ENCODE measurements at regions not wholly inside any gene's neighbourhood (a gene's known extent, or its start where the extent isn't known, plus 50 kb on each side); places are given as distances from the start of the nearest gene placed in this dataset.

GRCh38 chr21:39095681-39096080, 87.6 kb downstream of the PSMG1 start:
- intact Hi-C loops (cut with micrococcal nuclease; ENCODE audit: unreplicated experiment): loop anchor here (1.0 to 2.0 kb wide), 2 partner anchors 65 to 74 kb away; no protein-coding TSS in a partner anchor
- Histone ChIP-seq H4K20me1 (ENCODE audit: insufficient read depth) (no peaks in the 10 kb centered on the region), H3K9me3 (ENCODE audit: insufficient read depth, low read depth) (no peaks in the 10 kb centered on the region), H2AFZ (no peak overlapping the region), H3F3A (ENCODE audit: insufficient read depth, low read depth) (no peaks in the 10 kb centered on the region), H3K4me3 (no peak overlapping the region), H3K79me2 (ENCODE audit: low read depth) (no peaks in the 10 kb centered on the region), H3K36me3 (ENCODE audit: low read depth) (no peaks in the 10 kb centered on the region), H3K9me2 (ENCODE audit: insufficient read depth) (no peaks in the 10 kb centered on the region), H3K27me3 (ENCODE audit: insufficient read depth, low read depth) (no peaks in the 10 kb centered on the region), H3K4me2 (no peak overlapping the region), H3K4me1 (replicated peaks; ENCODE audit: insufficient read depth) (peaks cover 5% of the 10 kb centered on the region; the same call in 1 of the 2 replicates), H3K27ac (0 out of 2 replicates have a peak overlapping the region, but pooled peaks have one; percentile 8)
- CTCF ChIA-PET: no interaction called here
- no peak for DNase-seq
- POLR2A ChIA-PET (ENCODE audit: unreplicated experiment): interaction anchor here (0.7 kb wide), 1 partner anchor 11 kb away, joined by 6 read pairs; no protein-coding TSS in a partner anchor
- BruUV-seq (replicated peaks): TSS peak; percentile 87
- TF ChIP-seq EZH2 (IDR thresholded peaks at IDR 0.05; ENCODE audit: low read depth) (no peak), CTCF (conservative IDR thresholded peaks at IDR 0.05) (no peak)

GRCh38 chr21:39094847-39095579, 88.2 kb downstream of the PSMG1 start:
- Histone ChIP-seq H3K27ac (0 out of 2 replicates have a peak overlapping the region, but pooled peaks have one; percentile 32), H3K9me3 (ENCODE audit: insufficient read depth, low read depth) (no peaks in the 10 kb centered on the region), H2AFZ (no peak overlapping the region), H3K36me3 (ENCODE audit: low read depth) (no peaks in the 10 kb centered on the region), H3F3A (ENCODE audit: insufficient read depth, low read depth) (no peaks in the 10 kb centered on the region), H3K79me2 (ENCODE audit: low read depth) (no peaks in the 10 kb centered on the region), H3K4me1 (replicated peaks; ENCODE audit: insufficient read depth) (peaks cover 5% of the 10 kb centered on the region; the same call in 1 of the 2 replicates), H3K9me2 (ENCODE audit: insufficient read depth) (no peaks in the 10 kb centered on the region), H3K4me2 (no peak overlapping the region), H3K27me3 (ENCODE audit: insufficient read depth, low read depth) (no peaks in the 10 kb centered on the region), H3K4me3 (no peak overlapping the region), H4K20me1 (ENCODE audit: insufficient read depth) (no peaks in the 10 kb centered on the region)
- intact Hi-C loops (cut with micrococcal nuclease; ENCODE audit: unreplicated experiment): loop anchor here (1.0 to 2.0 kb wide), 2 partner anchors 64 to 74 kb away; no protein-coding TSS in a partner anchor
- BruUV-seq (replicated peaks): no TSS peak
- TF ChIP-seq EZH2 (IDR thresholded peaks at IDR 0.05; ENCODE audit: low read depth) (no peak), CTCF (conservative IDR thresholded peaks at IDR 0.05) (no peak)
- CTCF ChIA-PET: no interaction called here
- POLR2A ChIA-PET (ENCODE audit: unreplicated experiment): interaction anchor here (0.5 to 0.7 kb wide), 2 partner anchors 10 to 101 kb away, joined by 5 to 6 read pairs; no protein-coding TSS in a partner anchor
- peak; percentile 57 to 72 for DNase-seq

GRCh38 chr21:39094087-39094780, 89.0 kb downstream of the PSMG1 start:
- H4K20me1 ChIP-seq (ENCODE audit: insufficient read depth): no peaks in the 10 kb centered on the region
- no peaks in the 10 kb centered on the region for H3K9me2 ChIP-seq (ENCODE audit: insufficient read depth)
- H3K9me3 ChIP-seq (ENCODE audit: insufficient read depth, low read depth): no peaks in the 10 kb centered on the region
- TF ChIP-seq EZH2 (IDR thresholded peaks at IDR 0.05; ENCODE audit: low read depth): no peak
- no peak for TF ChIP-seq CTCF (conservative IDR thresholded peaks at IDR 0.05)
- H3K79me2 ChIP-seq (ENCODE audit: low read depth): no peaks in the 10 kb centered on the region
- no peak for DNase-seq
- ChIA-PET CTCF (no interaction called here), POLR2A (ENCODE audit: unreplicated experiment) (interaction anchor here (0.7 kb wide), 1 partner anchor 64 kb away, joined by 3 read pairs; no protein-coding TSS in a partner anchor)
- intact Hi-C loops (cut with micrococcal nuclease; ENCODE audit: unreplicated experiment): loop anchor here (2.0 kb wide), 1 partner anchor 63 kb away; no protein-coding TSS in a partner anchor
- H3F3A ChIP-seq (ENCODE audit: insufficient read depth, low read depth): no peaks in the 10 kb centered on the region
- H3K4me1 ChIP-seq (replicated peaks; ENCODE audit: insufficient read depth): peaks cover 5% of the 10 kb centered on the region; the same call in 1 of the 2 replicates
- BruUV-seq (replicated peaks): TSS peak; percentile 69
- no peak overlapping the region for H3K4me2 ChIP-seq
- no peaks in the 10 kb centered on the region for H3K36me3 ChIP-seq (ENCODE audit: low read depth)
- 0 out of 2 replicates have a peak overlapping the region, but pooled peaks have one; percentile 32 for H3K27ac ChIP-seq
- no peak overlapping the region for H3K4me3 ChIP-seq
- no peak overlapping the region for H2AFZ ChIP-seq
- H3K27me3 ChIP-seq (ENCODE audit: insufficient read depth, low read depth): no peaks in the 10 kb centered on the region

Data from PC-9 (cell line).